DMS153 treated with DMSO at 0.1 percent for 48 hours (cell line): ENCODE measurements at regions not wholly inside any gene's neighbourhood (a gene's known extent, or its start where the extent isn't known, plus 50 kb on each side); places are given as distances from the start of the nearest gene placed in this dataset.

Source experiments
- DNase-seq: peaks from one replicate; lab custom pipeline; 2025; ENCODE audit not compliant: unreplicated experiment; lab: John Stamatoyannopoulos, UW

DNA sequence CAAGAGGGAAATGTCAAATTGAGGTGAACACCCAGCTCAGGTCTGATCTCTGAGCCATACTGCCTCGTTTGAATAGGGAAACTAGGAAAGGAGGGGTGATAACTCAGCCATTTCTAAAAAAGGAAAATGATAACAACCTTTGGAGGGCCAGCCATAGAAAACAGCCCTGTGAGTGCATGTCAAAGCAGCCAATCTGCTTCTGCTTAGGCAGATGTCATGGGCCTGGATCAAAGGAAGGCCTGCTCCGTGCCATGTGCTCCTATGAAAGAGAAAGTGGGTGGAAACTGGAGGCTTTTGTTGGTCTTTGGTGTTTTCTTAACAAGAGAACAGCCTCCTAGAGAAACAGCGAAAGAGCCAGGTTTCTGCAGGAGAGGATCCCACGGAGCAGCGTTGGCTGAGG lies 428.0 kb downstream of the DHX35 start:
- DNase-seq, result no peak

DNA sequence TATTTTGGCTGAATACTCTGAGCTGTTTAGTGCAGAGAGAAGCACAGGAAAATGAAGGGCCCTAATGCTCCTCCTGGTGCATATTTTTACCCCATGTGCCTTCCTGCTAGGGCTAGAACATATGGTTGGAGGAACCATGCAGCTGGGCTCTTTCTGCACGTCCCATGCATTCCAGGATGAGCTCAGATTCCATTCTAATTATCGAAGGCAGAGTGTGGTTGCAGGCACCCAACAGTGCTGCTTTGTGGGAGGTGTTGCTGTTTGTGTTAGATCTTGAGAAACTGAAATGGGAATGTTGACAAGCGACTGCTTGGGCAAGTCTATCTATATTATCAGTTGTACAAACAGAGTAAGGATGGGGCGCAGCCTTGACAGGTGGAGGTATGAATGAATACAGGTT lies 419.5 kb downstream of the DHX35 start:
- DNase-seq, result no peak

DNA sequence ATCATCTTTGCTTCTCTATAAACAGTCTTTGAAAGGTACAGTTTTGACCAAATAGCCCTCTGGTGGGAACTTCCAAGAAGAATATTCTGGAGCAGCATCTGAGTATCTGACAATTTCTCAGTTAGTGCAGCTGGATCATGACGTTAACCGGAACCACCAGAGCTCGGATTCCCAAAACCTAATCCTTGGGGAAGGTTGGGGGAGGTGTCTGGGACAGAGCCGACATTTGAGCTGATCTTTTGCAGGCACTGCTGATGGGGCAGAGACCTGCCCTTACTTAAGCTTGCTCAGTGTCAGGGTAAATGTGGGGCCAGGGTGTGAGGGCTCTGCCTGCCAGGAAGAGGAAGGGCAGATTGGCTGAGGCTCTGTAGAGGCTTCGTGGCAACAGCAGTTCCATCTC lies 416.6 kb downstream of the DHX35 start:
- no peak for DNase-seq

DNA sequence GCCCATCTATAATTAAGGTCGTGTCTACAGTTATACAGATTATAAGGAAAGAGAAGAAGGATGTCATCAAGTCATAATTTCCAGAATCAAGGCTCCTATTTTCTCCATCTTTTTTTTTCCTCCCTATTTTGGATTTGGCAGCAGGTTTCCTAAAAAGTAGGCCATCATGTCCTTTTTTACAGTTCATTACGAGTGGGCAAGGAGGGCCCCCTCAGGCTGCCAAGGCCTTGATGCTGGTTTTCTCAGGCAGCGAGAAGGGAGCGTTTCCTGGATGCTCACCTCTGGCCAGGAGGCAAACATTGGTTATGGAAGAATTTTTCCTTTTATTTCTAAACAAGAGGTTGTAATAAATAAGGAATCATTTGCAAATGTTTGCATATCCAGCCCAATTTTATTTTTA lies 414.6 kb downstream of the DHX35 start:
- DNase-seq, result no peak

DNA sequence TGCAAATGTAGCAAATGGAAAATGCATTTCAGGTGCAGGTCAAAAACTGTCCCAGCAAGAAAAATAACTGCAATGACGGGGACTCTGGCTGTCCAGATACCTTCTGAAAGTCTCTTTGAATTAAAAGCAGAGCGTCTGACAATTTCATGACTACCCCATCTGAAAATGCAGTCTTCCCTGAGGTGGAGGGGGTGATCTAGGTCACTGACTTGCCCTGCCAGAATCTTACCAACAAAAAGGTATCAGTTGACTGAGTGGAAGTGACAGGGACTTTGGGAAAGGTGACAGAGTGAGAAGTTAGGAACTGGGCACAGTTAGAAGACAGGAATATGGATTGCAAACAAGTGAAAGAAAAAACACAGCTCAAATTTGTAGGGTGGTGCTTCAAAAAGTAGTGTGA lies 402.2 kb downstream of the DHX35 start:
- no peak for DNase-seq

DNA sequence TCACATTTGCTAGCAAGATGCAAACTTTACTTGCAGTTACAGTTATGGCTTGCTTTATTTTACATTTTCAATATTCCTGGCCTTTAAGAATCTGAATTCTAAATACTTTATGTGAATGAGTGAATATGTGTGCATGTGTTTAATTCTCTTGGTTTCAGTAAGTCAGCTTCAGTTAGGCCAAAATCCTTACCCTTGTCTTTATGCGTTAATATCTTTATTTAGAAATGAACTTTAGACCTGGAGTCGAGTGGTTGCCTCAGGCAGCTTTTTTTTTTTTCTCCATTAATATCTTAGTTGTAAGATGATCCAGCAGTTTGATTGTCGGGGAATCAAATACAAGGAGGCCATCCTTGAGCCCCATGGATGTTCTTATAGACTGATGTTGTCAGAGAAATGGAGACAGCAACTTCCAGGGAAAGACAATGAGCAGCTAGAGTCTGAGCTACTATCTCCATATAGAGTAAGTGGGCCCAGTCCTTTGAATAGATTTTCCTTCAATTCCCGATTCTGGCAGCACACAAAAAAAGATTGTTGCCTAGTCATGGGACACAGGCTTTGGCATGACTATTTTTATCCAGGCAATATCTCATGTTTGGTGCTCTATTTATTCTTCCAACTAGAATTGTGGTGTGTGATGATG lies 398.0 kb downstream of the DHX35 start:
- DNase-seq, result no peak

DNA sequence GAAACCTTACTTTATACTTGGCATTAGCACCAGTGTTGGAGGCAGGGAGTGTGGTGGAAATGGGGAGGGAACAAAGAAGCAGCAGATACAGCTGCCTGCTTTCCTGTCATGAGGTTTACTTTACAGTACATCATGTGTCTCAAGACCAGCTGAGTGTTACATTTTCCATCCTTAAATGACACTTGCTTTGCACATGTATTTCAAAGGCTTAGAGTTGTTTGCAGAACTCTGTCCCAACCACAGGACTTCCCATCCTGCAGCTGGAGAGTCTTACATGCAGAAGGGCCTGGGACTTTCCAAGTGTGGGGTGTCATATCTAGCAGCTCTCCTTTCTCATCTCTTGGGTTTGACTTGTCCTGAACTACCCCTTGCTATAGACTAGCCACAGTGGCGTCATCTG lies 395.9 kb downstream of the DHX35 start:
- DNase-seq, result no peak

DNA sequence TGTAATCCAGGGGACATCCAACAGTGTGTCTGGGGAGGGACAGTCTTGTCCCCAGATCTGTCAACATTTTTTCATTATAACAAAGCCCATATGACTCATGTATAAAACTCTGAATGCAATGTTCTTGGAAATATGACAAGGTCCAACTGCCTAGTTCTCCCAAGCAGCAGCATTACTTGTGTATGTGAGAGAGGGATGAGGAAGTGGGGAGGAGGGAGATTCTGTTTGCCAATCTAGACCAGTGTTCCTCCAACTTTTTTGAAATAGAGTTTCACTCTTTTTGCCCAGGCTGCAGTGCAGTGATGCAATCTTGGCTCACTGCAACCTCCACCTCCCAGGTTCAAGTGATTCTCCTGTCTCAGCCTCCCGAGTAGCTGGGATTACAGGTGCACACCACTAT lies 394.8 kb downstream of the DHX35 start:
- DNase-seq, result no peak

DNA sequence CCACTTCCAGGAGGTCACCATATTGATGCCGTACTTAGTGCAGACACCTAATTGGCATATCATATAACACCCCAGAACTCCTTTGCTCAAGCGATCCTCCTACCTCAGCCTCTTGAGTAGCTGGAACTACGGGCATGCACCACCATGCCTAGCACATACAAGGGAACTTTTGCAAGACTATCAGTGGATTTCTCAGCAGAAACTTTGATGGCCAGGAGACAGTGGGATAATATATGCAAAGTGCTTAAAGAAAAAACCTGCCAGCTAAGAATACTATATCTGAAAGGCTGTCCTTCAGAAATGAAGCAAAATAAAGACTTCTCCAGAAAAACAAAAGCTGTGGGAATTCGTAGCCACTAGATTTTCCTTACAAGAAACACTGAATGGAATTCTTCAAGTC lies 387.1 kb downstream of the DHX35 start:
- DNase-seq, result no peak

DNA sequence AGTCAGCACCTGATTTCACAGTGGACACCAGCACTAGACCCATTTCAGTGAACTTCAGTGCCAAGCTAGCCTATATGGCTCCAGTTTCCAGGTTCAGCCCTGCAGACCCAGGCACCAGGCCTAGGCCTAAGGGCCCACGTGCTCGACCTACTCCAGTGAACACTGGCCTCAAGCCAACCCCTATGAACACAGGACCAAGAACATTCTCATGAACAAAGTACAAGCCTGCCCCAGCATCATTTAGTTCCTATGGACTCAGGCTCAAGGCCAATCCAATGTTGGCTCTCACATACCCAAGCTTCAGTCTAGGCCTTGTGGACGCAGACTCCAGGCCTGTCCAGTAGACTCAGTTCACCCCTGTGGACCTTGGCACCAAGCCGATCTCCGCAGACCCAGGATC lies 385.5 kb downstream of the DHX35 start:
- DNase-seq, result no peak

DNA sequence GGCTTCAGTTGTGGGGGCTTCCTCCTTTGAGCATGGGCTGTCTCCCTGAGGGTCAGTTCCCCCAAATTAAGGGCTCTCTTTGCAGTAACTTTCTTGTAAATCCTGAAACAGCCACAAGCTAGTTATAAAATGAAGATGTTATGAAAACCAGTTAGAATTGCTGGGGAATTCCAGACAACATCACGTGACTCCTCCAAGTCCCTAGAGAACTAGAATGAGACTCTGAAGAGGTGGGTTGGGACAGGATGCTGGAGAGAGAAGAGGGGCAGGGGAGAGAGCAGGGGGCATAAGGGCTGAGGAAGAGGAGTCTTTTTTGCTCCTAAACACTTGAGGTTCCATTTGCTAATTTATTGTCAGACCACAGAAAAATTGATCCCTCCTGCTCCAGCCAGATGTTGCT lies 380.3 kb downstream of the DHX35 start:
- DNase-seq, result no peak

DNA sequence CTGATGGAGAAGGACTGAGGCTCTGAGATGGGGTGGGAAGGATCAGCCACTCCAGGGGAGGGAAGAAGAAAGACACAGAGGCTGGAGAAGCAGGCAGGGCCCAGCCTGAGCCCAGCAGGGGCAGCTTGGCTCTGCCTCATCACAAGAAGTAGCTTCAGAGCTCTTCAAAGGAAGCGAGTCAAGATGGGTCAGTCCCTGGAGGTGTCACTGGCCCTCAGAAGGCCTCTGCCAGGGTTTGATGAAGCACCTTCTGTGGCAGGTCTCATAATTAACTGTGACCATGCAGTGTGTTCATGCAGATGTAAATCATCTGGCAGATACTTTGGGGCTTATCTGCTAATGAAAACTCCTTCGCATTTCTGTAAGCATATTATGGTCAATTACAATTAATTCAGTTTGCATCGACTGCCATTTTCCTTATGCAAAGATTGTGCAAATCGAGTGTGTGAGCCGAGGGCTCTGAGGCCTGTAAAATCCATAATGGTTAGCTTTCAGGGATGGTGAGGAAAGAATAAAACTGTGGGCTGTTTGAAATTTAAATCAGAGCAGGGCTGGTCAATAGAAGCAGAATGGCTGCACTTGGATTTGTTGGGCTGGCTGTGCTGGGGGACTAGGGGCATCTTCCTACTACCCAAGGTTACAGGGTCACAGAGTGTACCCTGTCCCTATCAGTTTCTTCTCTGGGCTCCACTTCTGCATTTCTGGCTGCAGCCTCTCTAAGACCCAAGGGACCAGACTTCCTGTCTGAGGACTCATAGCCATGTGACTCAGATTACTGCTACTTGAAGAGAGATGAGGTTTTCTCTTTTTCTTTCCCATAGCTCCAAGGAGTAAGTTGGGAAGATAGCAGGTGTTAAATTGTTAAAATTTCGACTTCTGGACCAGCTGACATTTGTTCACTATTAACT lies 376.6 kb downstream of the DHX35 start:
- DNase-seq, result no peak

DNA sequence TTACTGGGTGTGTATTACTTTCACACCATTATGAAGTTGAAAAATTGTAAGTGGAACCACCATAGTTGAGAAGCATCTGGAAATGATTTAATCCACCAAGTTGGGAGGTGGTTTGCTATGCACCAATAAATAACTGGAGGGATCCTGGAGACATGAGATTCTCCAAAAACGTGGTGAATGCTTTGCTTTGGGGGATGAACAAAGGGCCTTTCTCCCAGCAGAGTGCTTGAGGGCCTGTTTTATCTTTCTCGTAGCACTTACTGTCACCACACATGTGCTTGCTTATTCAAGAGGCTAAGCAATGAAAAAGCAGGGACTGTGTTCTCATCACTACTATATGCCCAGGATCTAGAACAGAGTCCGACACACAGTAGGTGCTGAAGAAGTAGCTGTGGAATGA lies 371.1 kb downstream of the DHX35 start:
- DNase-seq, result no peak

DNA sequence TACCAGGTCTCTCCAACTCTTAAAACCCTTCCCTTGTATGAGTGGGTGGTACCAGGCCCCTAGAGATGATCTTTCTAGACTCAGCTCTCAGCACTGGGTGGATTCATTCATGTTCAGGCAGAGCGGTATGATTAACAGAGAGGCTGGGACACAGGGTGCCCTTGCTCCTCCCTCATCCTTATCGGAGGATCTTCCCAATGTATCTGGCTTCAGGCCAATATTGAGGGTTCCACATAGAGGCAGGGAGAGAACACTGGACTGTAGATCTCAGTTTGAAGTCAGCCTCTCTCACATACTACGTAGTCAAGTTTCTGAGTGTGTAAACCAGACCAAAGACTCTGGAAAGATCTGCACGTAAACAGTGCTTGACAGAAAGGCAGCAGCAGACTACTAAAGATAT lies 366.2 kb downstream of the DHX35 start:
- no peak for DNase-seq

DNA sequence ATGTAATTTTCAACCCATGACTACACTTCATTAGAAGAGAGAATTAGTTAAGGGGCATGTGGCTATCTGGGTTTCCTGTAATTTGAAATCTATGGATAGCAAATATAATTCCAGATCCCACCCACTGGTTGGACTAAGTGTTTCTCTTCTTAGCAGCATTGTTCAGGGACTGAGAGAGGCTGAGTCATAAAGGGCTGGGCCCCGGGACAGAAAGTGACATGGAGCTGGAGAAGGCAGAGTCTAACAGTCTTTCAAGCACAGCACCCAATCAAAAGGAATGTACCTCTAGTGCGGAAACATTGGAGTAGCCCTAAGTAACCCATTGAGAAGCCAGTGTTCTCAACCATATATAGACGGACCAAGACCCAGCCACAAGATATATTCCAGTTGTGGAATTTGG lies 363.9 kb downstream of the DHX35 start:
- no peak for DNase-seq

DNA sequence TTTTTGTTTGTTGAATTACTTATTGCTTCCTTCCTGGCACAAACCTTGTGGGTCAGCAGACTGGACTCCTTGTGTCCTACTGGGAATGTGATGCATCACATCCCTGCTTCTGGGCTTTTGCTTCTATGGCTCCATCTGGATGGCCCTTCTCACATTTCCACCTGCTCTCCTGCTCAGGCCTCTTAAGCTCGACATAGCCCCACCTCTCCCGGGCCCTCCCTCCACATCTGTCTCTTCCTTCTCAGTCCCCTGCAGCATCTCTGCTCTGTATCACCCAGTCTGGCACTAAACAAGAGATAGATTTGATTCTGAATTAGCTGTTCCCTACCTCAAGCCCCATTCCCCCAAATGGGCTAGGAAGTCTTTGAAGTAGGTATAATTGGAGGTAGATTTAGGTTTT lies 356.8 kb downstream of the DHX35 start:
- DNase-seq, result no peak

DNA sequence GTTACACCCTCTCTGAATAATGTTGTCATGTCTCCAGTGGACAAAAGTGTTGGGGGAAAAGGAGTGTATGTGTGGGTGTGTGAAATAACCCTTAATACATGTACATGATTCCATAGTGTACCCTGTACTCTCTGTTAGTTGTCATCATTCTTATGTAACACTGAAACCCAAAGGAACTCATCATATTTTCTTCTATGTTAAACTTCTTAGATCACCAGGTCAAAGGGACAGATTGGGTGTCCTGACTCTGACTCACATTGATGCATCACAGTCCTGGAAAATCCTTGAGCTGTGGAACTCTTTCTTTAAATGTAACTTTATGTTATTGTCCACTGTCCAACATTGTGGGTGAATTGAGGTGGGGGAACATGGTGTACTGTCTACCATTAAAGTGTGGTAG lies 350.5 kb downstream of the DHX35 start:
- no peak for DNase-seq

DNA sequence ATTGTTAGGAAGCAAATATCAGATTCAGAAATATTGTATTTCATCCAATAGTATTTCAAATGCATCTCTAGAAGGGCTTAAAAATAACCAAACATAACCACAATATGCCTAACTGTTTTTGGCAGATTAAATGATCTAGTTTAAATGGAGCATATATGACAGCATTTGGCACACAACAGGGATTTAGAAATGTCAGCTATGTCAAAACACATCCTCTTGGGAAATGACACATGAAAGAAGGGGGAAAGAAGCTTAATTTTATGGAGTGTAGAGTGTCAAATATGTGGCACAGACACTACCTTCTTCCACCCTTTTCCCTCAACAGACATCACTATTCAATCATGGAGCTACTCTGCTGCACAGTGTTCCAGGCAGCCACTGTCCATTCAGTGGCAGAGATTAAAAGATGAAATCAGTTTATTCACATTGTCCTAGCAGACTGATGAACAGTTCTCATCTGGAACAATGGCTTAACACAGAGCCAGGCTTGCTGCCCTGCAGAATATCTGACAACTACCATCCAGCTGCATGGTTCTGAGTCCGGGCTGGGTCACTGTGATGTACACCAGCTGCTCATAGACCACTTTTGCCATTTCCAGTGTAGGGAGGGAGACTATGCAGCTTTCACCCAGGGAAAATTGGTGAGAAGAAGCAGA lies 349.8 kb downstream of the DHX35 start:
- DNase-seq, result no peak

DNA sequence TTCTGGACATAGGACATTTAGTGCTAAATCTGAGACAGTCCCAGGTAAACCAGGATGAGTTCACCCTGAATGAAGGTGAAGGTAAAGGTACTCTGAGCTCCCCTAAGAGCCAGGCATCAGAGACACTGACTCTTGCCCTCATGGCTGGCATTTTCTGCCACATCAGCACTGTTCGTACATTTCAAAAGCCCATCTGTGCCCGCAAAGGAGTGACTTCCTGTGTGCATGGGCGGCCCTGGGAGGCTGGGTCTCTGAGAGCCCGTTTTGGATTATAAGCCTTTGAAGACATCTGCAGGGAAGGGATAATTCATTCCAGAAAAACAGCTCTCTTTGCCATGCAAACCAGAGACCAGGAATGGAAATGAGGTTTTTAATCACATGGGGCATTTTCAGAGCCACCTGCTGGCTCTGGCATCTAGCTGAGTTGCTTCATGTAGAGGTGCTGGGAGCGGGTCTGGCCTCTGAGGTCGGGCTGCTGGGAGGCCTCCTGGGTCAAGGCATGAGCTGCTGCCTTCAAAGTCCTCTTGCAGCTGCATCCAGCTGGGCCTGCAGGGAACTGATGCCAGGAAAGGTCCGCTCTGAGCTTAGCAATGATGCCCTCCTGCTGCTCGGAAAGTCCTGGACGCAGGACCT lies 348.3 kb downstream of the DHX35 start:
- DNase-seq, result no peak

DNA sequence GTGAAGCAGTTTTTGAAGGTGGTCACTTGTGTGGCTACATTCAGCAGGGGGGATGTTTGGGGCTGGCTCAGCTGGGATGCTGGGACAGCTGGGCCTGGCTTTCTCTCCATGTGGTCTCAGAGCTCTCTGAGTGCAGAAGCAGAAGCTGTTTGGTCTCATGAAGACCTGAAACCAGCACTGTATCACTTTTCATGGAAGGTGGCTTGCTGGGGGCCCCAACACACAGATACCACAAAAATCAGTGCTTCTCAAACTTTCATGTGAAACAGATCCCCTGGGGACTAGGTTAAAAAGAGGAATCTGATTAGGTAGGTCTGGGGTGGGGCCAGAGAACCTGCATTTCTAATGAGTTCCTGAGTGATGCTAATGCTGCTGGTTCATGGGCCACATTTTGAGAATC lies 347.3 kb downstream of the DHX35 start:
- no peak for DNase-seq

DNA sequence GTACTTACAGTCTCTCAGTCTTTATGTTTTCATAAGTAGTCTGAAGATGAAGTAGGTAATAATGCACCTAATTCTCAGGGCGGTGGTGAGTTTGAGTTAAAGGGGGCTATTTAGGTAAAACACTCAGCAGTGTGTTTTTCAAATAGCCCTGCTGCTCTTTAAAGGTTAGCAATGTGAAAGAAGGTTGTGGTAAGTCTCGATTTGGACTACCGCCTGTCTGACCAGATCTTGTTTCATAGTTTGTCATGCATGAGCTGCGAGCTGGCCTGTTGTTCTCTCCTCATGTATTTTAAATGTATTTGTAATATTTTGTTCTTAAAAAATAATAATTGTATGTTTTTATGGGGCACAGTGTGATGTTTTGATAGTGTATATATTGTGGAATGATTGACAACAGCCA lies 340.2 kb downstream of the DHX35 start:
- no peak for DNase-seq

DNA sequence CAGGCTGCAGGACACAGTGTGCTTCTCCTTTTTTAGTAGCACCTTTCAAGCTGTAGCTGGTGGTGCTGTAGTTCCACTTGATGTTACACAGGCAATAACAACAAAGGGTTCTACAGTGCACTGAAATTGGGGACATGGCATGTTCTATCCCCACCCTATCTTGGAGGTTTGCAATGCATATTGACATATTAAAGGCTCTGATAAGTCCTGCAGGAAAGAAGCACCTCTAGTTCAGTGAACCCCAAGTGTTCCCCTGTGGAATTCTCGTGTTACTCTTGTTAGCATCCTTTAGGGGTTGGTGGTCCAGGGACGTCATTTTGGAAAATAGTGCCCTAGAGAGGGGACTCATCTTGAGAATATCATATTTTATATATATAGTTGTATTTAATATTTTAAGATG lies 337.6 kb downstream of the DHX35 start:
- no peak for DNase-seq
